H9 (cell line): ENCODE measurements at regions not wholly inside any gene's neighbourhood (a gene's known extent, or its start where the extent isn't known, plus 50 kb on each side); places are given as distances from the start of the nearest gene placed in this dataset.

Source experiments
- DNase-seq: peaks from one replicate; pipeline ENCODE4 v3.0.0-alpha.2; 2017
- H2AFZ ChIP-seq: one replicate; pipeline ENCODE4 v1.6.1; 2013; ENCODE audit warnings: mild to moderate bottlenecking, low read length, control low read depth, moderate library complexity
- H2AK5ac ChIP-seq: 2 replicates; pipeline ENCODE4 v1.6.1; 2013; ENCODE audit warnings: low read length, control low read depth, mixed read lengths; ENCODE audit not compliant: insufficient read length
- H2BK120ac ChIP-seq: one replicate; pipeline ENCODE4 v1.6.1; 2013; ENCODE audit warnings: low read depth, mild to moderate bottlenecking, low read length, control low read depth, inconsistent platforms; ENCODE audit not compliant: poor library complexity, severe bottlenecking
- H2BK12ac ChIP-seq: 2 replicates; pipeline ENCODE4 v1.6.1; 2013; ENCODE audit warnings: low read length, control low read depth, mixed read lengths, low read depth; ENCODE audit not compliant: insufficient read length
- H2BK15ac ChIP-seq: 2 replicates; pipeline ENCODE4 v1.6.1; 2013; ENCODE audit warnings: low read depth, low read length, control low read depth
- H2BK20ac ChIP-seq: one replicate; pipeline ENCODE4 v1.6.1; 2013; ENCODE audit warnings: low read depth, mild to moderate bottlenecking, low read length, control low read depth, inconsistent platforms; ENCODE audit not compliant: poor library complexity, severe bottlenecking
- H2BK5ac ChIP-seq: 2 replicates; pipeline ENCODE4 v1.6.1; 2013; ENCODE audit warnings: low read length, control low read depth, mixed read lengths; ENCODE audit not compliant: insufficient read length
- H3K14ac ChIP-seq: 2 replicates; pipeline ENCODE4 v1.6.1; 2013; ENCODE audit warnings: low read length, control low read depth; ENCODE audit not compliant: insufficient read depth
- H3K18ac ChIP-seq: 2 replicates; pipeline ENCODE4 v1.6.1; 2013; ENCODE audit warnings: low read depth, mild to moderate bottlenecking, mixed read lengths, low read length, control low read depth; ENCODE audit not compliant: insufficient read length
- H3K23ac ChIP-seq: 2 replicates; pipeline ENCODE4 v1.6.1; 2013; ENCODE audit warnings: low read length, control low read depth, mixed read lengths, low read depth; ENCODE audit not compliant: insufficient read length
- H3K23me2 ChIP-seq: 2 replicates; pipeline ENCODE4 v1.6.1; 2013; ENCODE audit warnings: low read depth, mild to moderate bottlenecking, mixed read lengths, low read length, control low read depth; ENCODE audit not compliant: insufficient read length, poor library complexity, severe bottlenecking
- H3K27ac ChIP-seq: 2 replicates; pipeline ENCODE4 v1.5.1; 2013; ENCODE audit warnings: low read length, control low read depth, mixed read lengths, low read depth; ENCODE audit not compliant: insufficient read length
- H3K27me3 ChIP-seq: 2 replicates; pipeline ENCODE4 v1.6.1; 2013; ENCODE audit warnings: low read length, control low read depth, inconsistent platforms; ENCODE audit not compliant: insufficient read depth
- H3K4ac ChIP-seq: 2 replicates; pipeline ENCODE4 v1.6.1; 2013; ENCODE audit warnings: low read depth, mild to moderate bottlenecking, control low read depth, inconsistent platforms, low read length, moderate library complexity
- H3K4me1 ChIP-seq: 2 replicates; pipeline ENCODE4 v1.6.1; 2013; ENCODE audit warnings: low read length, control low read depth, inconsistent platforms; ENCODE audit not compliant: insufficient read depth
- H3K4me2 ChIP-seq: 2 replicates; pipeline ENCODE4 v1.6.1; 2013; ENCODE audit warnings: low read length, control low read depth, mixed read lengths; ENCODE audit not compliant: insufficient read length, insufficient read depth
- H3K56ac ChIP-seq: 2 replicates; pipeline ENCODE4 v1.6.1; 2013; ENCODE audit warnings: low read depth, mild to moderate bottlenecking, mixed read lengths, low read length, control low read depth; ENCODE audit not compliant: insufficient read length
- H3K79me1 ChIP-seq: 2 replicates; pipeline ENCODE4 v1.6.1; 2013; ENCODE audit warnings: low read depth, mild to moderate bottlenecking, moderate library complexity, low read length, control low read depth, inconsistent platforms; ENCODE audit not compliant: insufficient read depth, poor library complexity, severe bottlenecking
- H3K79me2 ChIP-seq: 2 replicates; pipeline ENCODE4 v1.6.1; 2013; ENCODE audit warnings: low read length, control low read depth, inconsistent platforms; ENCODE audit not compliant: insufficient read depth
- H3K9ac ChIP-seq: 2 replicates; pipeline ENCODE4 v1.6.1; 2013; ENCODE audit warnings: low read length, control low read depth, mixed read lengths; ENCODE audit not compliant: insufficient read length; ENCODE audit errors: extremely low read depth
- H3K9me3 ChIP-seq: one replicate; pipeline ENCODE4 v1.6.1; 2013; ENCODE audit warnings: low read depth, low read length, inconsistent platforms; ENCODE audit not compliant: control insufficient read depth
- H3T11ph ChIP-seq: one replicate; pipeline ENCODE4 v1.6.1; 2013; ENCODE audit warnings: mild to moderate bottlenecking, low read length, control low read depth, inconsistent platforms
- H4K20me1 ChIP-seq: one replicate; pipeline ENCODE4 v1.6.1; 2013; ENCODE audit not compliant: control insufficient read depth, insufficient read length, insufficient read depth
- H4K5ac ChIP-seq: 2 replicates; pipeline ENCODE4 v1.6.1; 2013; ENCODE audit warnings: low read depth, mild to moderate bottlenecking, mixed read lengths, low read length, control low read depth; ENCODE audit not compliant: insufficient read length
- H4K8ac ChIP-seq: replicated peaks from 2 replicates; pipeline ENCODE4 v1.6.1; 2013; ENCODE audit warnings: low read length, control low read depth, mixed read lengths, low read depth; ENCODE audit not compliant: insufficient read length
- H4K91ac ChIP-seq: 2 replicates; pipeline ENCODE4 v1.6.1; 2013; ENCODE audit warnings: low read depth, mild to moderate bottlenecking, moderate library complexity, mixed read lengths, low read length, control low read depth; ENCODE audit not compliant: insufficient read length
- H3K27ac Mint-ChIP-seq, 3 experiments: 2 replicates in 2 of 3; 3 replicates in 1 of 3; pipeline ENCODE4 v1.8.0; 2020 to 2021; ENCODE audit warnings: mixed read lengths in 3 of 3, mild to moderate bottlenecking in 1 of 3, moderate library complexity in 1 of 3
- H3K27me3 Mint-ChIP-seq: 2 replicates; pipeline ENCODE4 v1.8.0; 2021; ENCODE audit warnings: low read depth, mild to moderate bottlenecking, moderate library complexity, mixed read lengths
- H3K36me3 Mint-ChIP-seq, 3 experiments: 2 replicates in 2 of 3; 3 replicates in 1 of 3; pipeline ENCODE4 v1.8.0; 2020 to 2021; ENCODE audit warnings: low read depth in 3 of 3, mixed read lengths in 3 of 3; ENCODE audit not compliant: insufficient read depth in 1 of 3
- H3K4me1 Mint-ChIP-seq, 2 experiments: 2 replicates each; pipeline ENCODE4 v1.8.0; 2020; ENCODE audit warnings: mixed read lengths in 2 of 2
- H3K4me3 Mint-ChIP-seq, 2 experiments: 2 replicates in 1 of 2; 3 replicates in 1 of 2; pipeline ENCODE4 v1.8.0; 2020 to 2021; ENCODE audit warnings: mild to moderate bottlenecking in 2 of 2, mixed read lengths in 2 of 2, moderate library complexity in 1 of 2
- H3K9me3 Mint-ChIP-seq, 2 experiments: 2 replicates in 1 of 2; 3 replicates in 1 of 2; pipeline ENCODE4 v1.8.0; 2020; ENCODE audit warnings: mild to moderate bottlenecking in 2 of 2, mixed read lengths in 2 of 2, moderate library complexity in 1 of 2
- WGBS: extraction: QIAGEN DNeasy Blood & Tissue Kit; methylation state at CpG from one replicate; pipeline ENCODE4 v1.1.7; 2013; ENCODE audit warnings: missing lambda C conversion rate, low lambda C conversion rate, mixed read lengths; ENCODE audit not compliant: insufficient read length; ENCODE audit errors: extremely low coverage; 5-methylcytosine and 5-hydroxymethylcytosine counted together
- TF ChIP-seq, protein P1 (sequence below): fragments of 200-600 bp; sonication (generic); conservative IDR thresholded peaks from 3 replicates; pipeline ENCODE4 v1.8.0; 2021; ENCODE audit warnings: antibody characterized with exemption, mild to moderate bottlenecking

DNA sequence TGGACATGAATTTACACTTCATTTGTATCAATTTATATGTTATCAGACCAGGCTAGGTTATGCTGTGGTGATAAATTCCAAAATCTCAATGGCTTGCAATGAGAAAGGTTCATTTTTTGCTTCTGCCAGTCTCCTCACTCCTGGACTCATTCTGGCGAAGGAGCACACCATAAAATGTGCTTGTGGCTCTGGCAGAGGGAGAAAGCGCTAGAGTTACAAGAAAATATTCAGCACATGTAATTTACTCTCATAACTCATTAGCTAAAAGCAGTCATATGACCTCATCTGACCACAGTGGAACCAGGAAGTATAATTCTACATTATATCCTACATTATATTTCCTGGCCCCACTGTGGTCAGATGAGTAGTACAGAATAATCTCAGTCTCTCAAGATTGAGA, 193.8 kb downstream of the BCHE start:
- no peaks in the 10 kb centered on the region for H4K20me1 ChIP-seq
- H3K4ac ChIP-seq = no peak overlapping the region
- H2BK15ac ChIP-seq = no peak overlapping the region
- H4K5ac ChIP-seq = no peak overlapping the region
- no peak overlapping the region for H3K18ac ChIP-seq
- no peak overlapping the region for H3K56ac ChIP-seq
- Mint-ChIP-seq H3K4me1 (no peaks in the 10 kb centered on the region), H3K27me3 (no peaks in the 10 kb centered on the region), H3K4me3 (no peak overlapping the region), H3K27ac (no peak overlapping the region), H3K9me3 (no peaks in the 10 kb centered on the region; a peak in 1 of 5 replicates), H3K36me3 (no peaks in the 10 kb centered on the region)
- no peak overlapping the region for H3K14ac ChIP-seq
- H3K4me1 ChIP-seq = no peaks in the 10 kb centered on the region
- H2BK12ac ChIP-seq = no peak overlapping the region
- DNase-seq = no peak
- WGBS = no CpG with 5 or more reads among the region's 2 CpGs
- H2AK5ac ChIP-seq = no peak overlapping the region
- H3K23me2 ChIP-seq = no peaks in the 10 kb centered on the region
- H3K9ac ChIP-seq = no peak overlapping the region
- no peak overlapping the region for H4K91ac ChIP-seq
- no peaks in the 10 kb centered on the region for H3K27me3 ChIP-seq
- no peak overlapping the region for H2AFZ ChIP-seq
- H3K27ac ChIP-seq = no peak overlapping the region
- no peak overlapping the region for H2BK5ac ChIP-seq
- no peak overlapping the region for H3K23ac ChIP-seq
- TF ChIP-seq, protein P1, sequence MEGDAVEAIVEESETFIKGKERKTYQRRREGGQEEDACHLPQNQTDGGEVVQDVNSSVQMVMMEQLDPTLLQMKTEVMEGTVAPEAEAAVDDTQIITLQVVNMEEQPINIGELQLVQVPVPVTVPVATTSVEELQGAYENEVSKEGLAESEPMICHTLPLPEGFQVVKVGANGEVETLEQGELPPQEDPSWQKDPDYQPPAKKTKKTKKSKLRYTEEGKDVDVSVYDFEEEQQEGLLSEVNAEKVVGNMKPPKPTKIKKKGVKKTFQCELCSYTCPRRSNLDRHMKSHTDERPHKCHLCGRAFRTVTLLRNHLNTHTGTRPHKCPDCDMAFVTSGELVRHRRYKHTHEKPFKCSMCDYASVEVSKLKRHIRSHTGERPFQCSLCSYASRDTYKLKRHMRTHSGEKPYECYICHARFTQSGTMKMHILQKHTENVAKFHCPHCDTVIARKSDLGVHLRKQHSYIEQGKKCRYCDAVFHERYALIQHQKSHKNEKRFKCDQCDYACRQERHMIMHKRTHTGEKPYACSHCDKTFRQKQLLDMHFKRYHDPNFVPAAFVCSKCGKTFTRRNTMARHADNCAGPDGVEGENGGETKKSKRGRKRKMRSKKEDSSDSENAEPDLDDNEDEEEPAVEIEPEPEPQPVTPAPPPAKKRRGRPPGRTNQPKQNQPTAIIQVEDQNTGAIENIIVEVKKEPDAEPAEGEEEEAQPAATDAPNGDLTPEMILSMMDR = no peak
- H3K4me2 ChIP-seq = no peak overlapping the region
- H4K8ac ChIP-seq = no peak overlapping the region
- H3K9me3 ChIP-seq = no peaks in the 10 kb centered on the region
- H3K79me2 ChIP-seq = no peaks in the 10 kb centered on the region
- no peak overlapping the region for H2BK120ac ChIP-seq
- no peak overlapping the region for H2BK20ac ChIP-seq
- H3T11ph ChIP-seq = no peak overlapping the region
- H3K79me1 ChIP-seq = no peaks in the 10 kb centered on the region
